HG03520 (cell line): ENCODE measurements at regions not wholly inside any gene's neighbourhood (a gene's known extent, or its start where the extent isn't known, plus 50 kb on each side); places are given as distances from the start of the nearest gene placed in this dataset.

Experiments
- ATAC-seq: cut with Tn5 transposase; IDR thresholded peaks from one replicate; pipeline ENCODE4 v1.9.1; 2021; ENCODE audit warnings: mild to moderate bottlenecking, moderate library complexity; ENCODE audit not compliant: unreplicated experiment

- no peak for ATAC-seq
Measured at GRCh38 chr22:49160261-49161001, 667.2 kb downstream of the BRD1 start.

- ATAC-seq = no peak
Measured at GRCh38 chr22:49159711-49160110, 668.0 kb downstream of the BRD1 start.

- ATAC-seq = no peak
Measured at GRCh38 chr22:49158741-49159564, 668.7 kb downstream of the BRD1 start.

- no peak for ATAC-seq
Measured at GRCh38 chr22:49157529-49158339, 669.9 kb downstream of the BRD1 start.

GRCh38 chr22:49156662-49157285 is 670.9 kb downstream of the BRD1 start:
- ATAC-seq = no peak

- ATAC-seq = no peak
Measured at GRCh38 chr22:49155770-49156580, 671.7 kb downstream of the BRD1 start.

GRCh38 chr22:49155039-49155769 is 672.5 kb downstream of the BRD1 start:
- no peak for ATAC-seq

- no peak for ATAC-seq
Measured at GRCh38 chr22:49154433-49154832, 673.2 kb downstream of the BRD1 start.

- ATAC-seq = no peak
Measured at GRCh38 chr22:49153921-49154320, 673.8 kb downstream of the BRD1 start.

- ATAC-seq = no peak
Measured at GRCh38 chr22:49152939-49153770, 674.5 kb downstream of the BRD1 start.

GRCh38 chr22:49152127-49152938 is 675.3 kb downstream of the BRD1 start:
- no peak for ATAC-seq

- ATAC-seq = no peak
Measured at GRCh38 chr22:49151256-49152126, 676.2 kb downstream of the BRD1 start.

GRCh38 chr22:49150801-49151221 is 676.9 kb downstream of the BRD1 start:
- ATAC-seq = no peak

GRCh38 chr22:49149721-49150608 is 677.7 kb downstream of the BRD1 start:
- ATAC-seq = no peak

- ATAC-seq = no peak
Measured at GRCh38 chr22:49148895-49149418, 678.7 kb downstream of the BRD1 start.
